ENCODE measurements at regions not wholly inside any gene's neighbourhood (a gene's known extent, or its start where the extent isn't known, plus 50 kb on each side); places are given as distances from the start of the nearest gene placed in this dataset.
"Not testable (repeated sequence)": the region's sequence is repeated elsewhere in the genome, so short reads cannot be mapped to it uniquely, and the experiment has no call there.

DNA sequence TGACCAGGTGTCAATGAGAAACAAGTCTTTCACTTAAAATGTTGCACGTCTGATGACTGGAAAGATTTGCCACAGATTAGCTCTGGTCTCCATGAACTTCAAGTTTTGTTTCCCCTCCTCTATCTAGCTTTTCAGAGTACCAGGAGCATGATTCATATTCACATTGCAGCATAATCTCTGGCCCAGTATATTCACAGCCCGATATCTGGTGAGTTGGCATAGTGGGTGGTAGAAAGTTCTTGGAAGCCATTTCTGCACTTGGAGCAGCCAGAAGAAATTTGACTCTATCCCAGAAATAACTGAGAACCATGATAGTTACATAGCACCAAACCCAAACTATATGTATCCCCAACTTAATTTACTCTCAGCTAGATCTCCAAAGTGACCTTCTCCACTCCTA, 503.9 kb downstream of the PID1 start:
- H3K27me3 ChIP-seq (ENCODE audit: insufficient read depth, poor library complexity, severe bottlenecking), result no peaks in the 10 kb centered on the region
- DNase-seq (ENCODE audit: low read depth in 1 of 2, low spot score in 1 of 2), result no peak
- no peak for TF ChIP-seq REST (IDR thresholded peaks at IDR 0.05; ENCODE audit: insufficient replicate concordance, low read depth)
- TF ChIP-seq POLR2AphosphoS5 (IDR thresholded peaks at IDR 0.05; ENCODE audit: low read depth), result no peak
- no peak for TF ChIP-seq GABPA (IDR thresholded peaks at IDR 0.05; ENCODE audit: low read depth)
- no peak for TF ChIP-seq SPI1 (IDR thresholded peaks at IDR 0.05; ENCODE audit: borderline replicate concordance, low read depth)
- no peak for TF ChIP-seq CTCF (IDR thresholded peaks at IDR 0.05; ENCODE audit: insufficient read depth, low read length)
- H3K27ac ChIP-seq (replicated peaks), result no peak overlapping the region
- H3K4me3 ChIP-seq (replicated peaks; ENCODE audit: insufficient read depth, low read length), result no peak overlapping the region

GRCh38 chr2:228763379-228763981, 507.6 kb downstream of the PID1 start:
- Histone ChIP-seq H3K27ac (replicated peaks) (no peak overlapping the region), H3K27me3 (ENCODE audit: insufficient read depth, poor library complexity, severe bottlenecking) (no peaks in the 10 kb centered on the region), H3K4me3 (replicated peaks; ENCODE audit: insufficient read depth, low read length) (no peak overlapping the region)
- TF ChIP-seq POLR2AphosphoS5 (IDR thresholded peaks at IDR 0.05; ENCODE audit: low read depth), result no peak
- no peak for TF ChIP-seq SPI1 (IDR thresholded peaks at IDR 0.05; ENCODE audit: borderline replicate concordance, low read depth)
- no peak for TF ChIP-seq CTCF (IDR thresholded peaks at IDR 0.05; ENCODE audit: insufficient read depth, low read length)
- TF ChIP-seq GABPA (IDR thresholded peaks at IDR 0.05; ENCODE audit: low read depth), result no peak
- no peak for TF ChIP-seq REST (IDR thresholded peaks at IDR 0.05; ENCODE audit: insufficient replicate concordance, low read depth)
- DNase-seq (ENCODE audit: low read depth in 1 of 2, low spot score in 1 of 2), result no peak

- Histone ChIP-seq H3K27ac (replicated peaks) (no peak overlapping the region), H3K4me3 (replicated peaks; ENCODE audit: insufficient read depth, low read length) (no peak overlapping the region), H3K27me3 (ENCODE audit: insufficient read depth, poor library complexity, severe bottlenecking) (no peaks in the 10 kb centered on the region)
- no peak for TF ChIP-seq POLR2AphosphoS5 (IDR thresholded peaks at IDR 0.05; ENCODE audit: low read depth)
- TF ChIP-seq SPI1 (IDR thresholded peaks at IDR 0.05; ENCODE audit: borderline replicate concordance, low read depth), result no peak
- no peak for TF ChIP-seq GABPA (IDR thresholded peaks at IDR 0.05; ENCODE audit: low read depth)
- TF ChIP-seq CTCF (IDR thresholded peaks at IDR 0.05; ENCODE audit: insufficient read depth, low read length), result no peak
- no peak for TF ChIP-seq REST (IDR thresholded peaks at IDR 0.05; ENCODE audit: insufficient replicate concordance, low read depth)
- no peak for DNase-seq (ENCODE audit: low read depth in 1 of 2, low spot score in 1 of 2)
Observed at GRCh38 chr2:228762565-228762964, 508.5 kb downstream of the PID1 start.

- not testable (repeated sequence) for DNase-seq (ENCODE audit: low read depth in 1 of 2, low spot score in 1 of 2); H3K4me3 ChIP-seq (replicated peaks; ENCODE audit: insufficient read depth, low read length)
Observed at GRCh38 chr2:228755661-228756060, 515.4 kb downstream of the PID1 start.

More at GRCh38 chr2:228755661-228756060, 515.4 kb downstream of the PID1 start:
- not testable (repeated sequence) for H3K27me3 ChIP-seq (ENCODE audit: insufficient read depth, poor library complexity, severe bottlenecking); H3K27ac ChIP-seq (replicated peaks)

Data from HL-60 (cell line).